GM19455 (cell line): ENCODE measurements at regions not wholly inside any gene's neighbourhood (a gene's known extent, or its start where the extent isn't known, plus 50 kb on each side); places are given as distances from the start of the nearest gene placed in this dataset.

Experiments used
- ATAC-seq: cut with Tn5 transposase; IDR thresholded peaks from one replicate; pipeline ENCODE4 v1.9.1; 2021; ENCODE audit not compliant: unreplicated experiment

GRCh38 chr5:109917154-109917546, 227.4 kb downstream of the MAN2A1 start:
- ATAC-seq: no peak

- no peak for ATAC-seq
Observed at GRCh38 chr5:109917966-109918365, 228.2 kb downstream of the MAN2A1 start.

- no peak for ATAC-seq
Observed at GRCh38 chr5:109920736-109921135, 231.0 kb downstream of the MAN2A1 start.

- no peak for ATAC-seq
Observed at GRCh38 chr5:109921735-109922380, 232.1 kb downstream of the MAN2A1 start.

- no peak for ATAC-seq
Observed at GRCh38 chr5:109922381-109922995, 232.8 kb downstream of the MAN2A1 start.

- no peak for ATAC-seq
Observed at GRCh38 chr5:109923205-109923604, 233.5 kb downstream of the MAN2A1 start.

GRCh38 chr5:109924237-109925107, 234.7 kb downstream of the MAN2A1 start:
- no peak for ATAC-seq

- ATAC-seq: no peak
Observed at GRCh38 chr5:109927639-109928038, 237.9 kb downstream of the MAN2A1 start.

GRCh38 chr5:109928046-109928445, 238.3 kb downstream of the MAN2A1 start:
- ATAC-seq: no peak

- no peak for ATAC-seq
Observed at GRCh38 chr5:109928811-109929210, 239.1 kb downstream of the MAN2A1 start.

GRCh38 chr5:109929376-109929775, 239.6 kb downstream of the MAN2A1 start:
- ATAC-seq: no peak

- ATAC-seq: no peak
Observed at GRCh38 chr5:109929911-109930310, 240.2 kb downstream of the MAN2A1 start.

- no peak for ATAC-seq
Observed at GRCh38 chr5:109931049-109931780, 241.5 kb downstream of the MAN2A1 start.

- ATAC-seq: no peak
Observed at GRCh38 chr5:109935833-109936490, 246.2 kb downstream of the MAN2A1 start.

- peak; percentile 92 for ATAC-seq
Observed at GRCh38 chr5:109936996-109937395, 247.3 kb downstream of the MAN2A1 start.

GRCh38 chr5:109937951-109938350, 248.2 kb downstream of the MAN2A1 start:
- ATAC-seq: no peak

GRCh38 chr5:109938453-109938852, 248.7 kb downstream of the MAN2A1 start:
- no peak for ATAC-seq

- no peak for ATAC-seq
Observed at GRCh38 chr5:109939116-109939682, 249.5 kb downstream of the MAN2A1 start.

GRCh38 chr5:109942646-109943045, 252.9 kb downstream of the MAN2A1 start:
- no peak for ATAC-seq

GRCh38 chr5:109943701-109944235, 254.0 kb downstream of the MAN2A1 start:
- no peak for ATAC-seq
